IMR-90 (cell line): ENCODE measurements at regions not wholly inside any gene's neighbourhood (a gene's known extent, or its start where the extent isn't known, plus 50 kb on each side); places are given as distances from the start of the nearest gene placed in this dataset.

Experiments
- MXI1 ChIP-seq: IDR thresholded peaks from 2 replicates; pipeline ENCODE4 v1.6.1; 2012; ENCODE audit warnings: low read depth, mild to moderate bottlenecking, low read length, moderate library complexity, borderline replicate concordance
- POLR2A ChIP-seq: IDR thresholded peaks from 2 replicates; pipeline ENCODE4 v1.6.1; 2012; ENCODE audit warnings: mild to moderate bottlenecking, low read depth, low read length
- TF ChIP-seq, protein P1 (sequence below): fragments of 150-350 bp; IDR thresholded peaks from 2 replicates; pipeline ENCODE4 v1.6.1; 2016; ENCODE audit warnings: low read depth, mild to moderate bottlenecking, low read length, moderate library complexity, borderline replicate concordance
- TF ChIP-seq, protein P2 (sequence below): conservative IDR thresholded peaks from 2 replicates; pipeline ENCODE4 v1.5.1; 2012; ENCODE audit warnings: mild to moderate bottlenecking, low read depth, low read length, improper control_type of control experiment

DNA sequence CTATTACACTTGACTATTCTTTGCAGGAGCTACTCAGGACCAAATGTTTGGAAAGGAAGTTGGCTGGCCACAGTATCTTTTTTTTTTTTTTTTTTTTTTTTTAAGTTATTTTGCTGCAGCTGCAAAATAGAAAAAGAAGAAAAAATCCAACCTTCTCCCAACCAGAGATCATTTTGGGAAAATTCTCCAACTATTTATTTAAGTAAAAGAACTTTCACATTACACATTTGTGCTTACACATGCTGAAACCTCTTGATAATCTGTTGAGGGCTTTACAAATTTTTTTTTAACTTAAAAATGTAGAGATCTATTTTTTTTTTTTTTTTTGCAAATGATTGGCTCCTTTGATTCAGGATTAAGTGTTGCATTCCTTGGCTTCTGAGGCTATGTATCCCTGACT is 148.0 kb downstream of the POLR2M start:
- TF ChIP-seq, protein P1, sequence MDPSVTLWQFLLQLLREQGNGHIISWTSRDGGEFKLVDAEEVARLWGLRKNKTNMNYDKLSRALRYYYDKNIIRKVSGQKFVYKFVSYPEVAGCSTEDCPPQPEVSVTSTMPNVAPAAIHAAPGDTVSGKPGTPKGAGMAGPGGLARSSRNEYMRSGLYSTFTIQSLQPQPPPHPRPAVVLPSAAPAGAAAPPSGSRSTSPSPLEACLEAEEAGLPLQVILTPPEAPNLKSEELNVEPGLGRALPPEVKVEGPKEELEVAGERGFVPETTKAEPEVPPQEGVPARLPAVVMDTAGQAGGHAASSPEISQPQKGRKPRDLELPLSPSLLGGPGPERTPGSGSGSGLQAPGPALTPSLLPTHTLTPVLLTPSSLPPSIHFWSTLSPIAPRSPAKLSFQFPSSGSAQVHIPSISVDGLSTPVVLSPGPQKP = no peak
- TF ChIP-seq MXI1 (no peak), POLR2A (no peak)
- TF ChIP-seq, protein P2, sequence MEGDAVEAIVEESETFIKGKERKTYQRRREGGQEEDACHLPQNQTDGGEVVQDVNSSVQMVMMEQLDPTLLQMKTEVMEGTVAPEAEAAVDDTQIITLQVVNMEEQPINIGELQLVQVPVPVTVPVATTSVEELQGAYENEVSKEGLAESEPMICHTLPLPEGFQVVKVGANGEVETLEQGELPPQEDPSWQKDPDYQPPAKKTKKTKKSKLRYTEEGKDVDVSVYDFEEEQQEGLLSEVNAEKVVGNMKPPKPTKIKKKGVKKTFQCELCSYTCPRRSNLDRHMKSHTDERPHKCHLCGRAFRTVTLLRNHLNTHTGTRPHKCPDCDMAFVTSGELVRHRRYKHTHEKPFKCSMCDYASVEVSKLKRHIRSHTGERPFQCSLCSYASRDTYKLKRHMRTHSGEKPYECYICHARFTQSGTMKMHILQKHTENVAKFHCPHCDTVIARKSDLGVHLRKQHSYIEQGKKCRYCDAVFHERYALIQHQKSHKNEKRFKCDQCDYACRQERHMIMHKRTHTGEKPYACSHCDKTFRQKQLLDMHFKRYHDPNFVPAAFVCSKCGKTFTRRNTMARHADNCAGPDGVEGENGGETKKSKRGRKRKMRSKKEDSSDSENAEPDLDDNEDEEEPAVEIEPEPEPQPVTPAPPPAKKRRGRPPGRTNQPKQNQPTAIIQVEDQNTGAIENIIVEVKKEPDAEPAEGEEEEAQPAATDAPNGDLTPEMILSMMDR = no peak
